ENCODE measurements at regions not wholly inside any gene's neighbourhood (a gene's known extent, or its start where the extent isn't known, plus 50 kb on each side); places are given as distances from the start of the nearest gene placed in this dataset.

- no peak for DNase-seq (ENCODE audit: low read depth)
These were observed 372.5 kb downstream of the ADAMTS20 start for GRCh38 chr12:43179486-43179885.

- no peak for DNase-seq (ENCODE audit: low read depth)
These were observed 374.7 kb downstream of the ADAMTS20 start for GRCh38 chr12:43177276-43177675.

- DNase-seq (ENCODE audit: low read depth) = no peak
These were observed 382.8 kb downstream of the ADAMTS20 start for GRCh38 chr12:43169115-43169681.

GRCh38 chr12:43167691-43168090 is 384.3 kb downstream of the ADAMTS20 start:
- no peak for DNase-seq (ENCODE audit: low read depth)

- no peak for DNase-seq (ENCODE audit: low read depth)
These were observed 386.7 kb downstream of the ADAMTS20 start for GRCh38 chr12:43165351-43165750.

- DNase-seq (ENCODE audit: low read depth) = no peak
These were observed 389.9 kb downstream of the ADAMTS20 start for GRCh38 chr12:43162138-43162537.

- DNase-seq (ENCODE audit: low read depth) = no peak
These were observed 392.5 kb downstream of the ADAMTS20 start for GRCh38 chr12:43159506-43159905.

GRCh38 chr12:43158126-43158525 is 393.9 kb downstream of the ADAMTS20 start:
- no peak for DNase-seq (ENCODE audit: low read depth)

- DNase-seq (ENCODE audit: low read depth) = no peak
These were observed 396.6 kb downstream of the ADAMTS20 start for GRCh38 chr12:43155376-43155775.

- DNase-seq (ENCODE audit: low read depth) = no peak
These were observed 397.4 kb downstream of the ADAMTS20 start for GRCh38 chr12:43154498-43155045.

- DNase-seq (ENCODE audit: low read depth) = no peak
These were observed 400.5 kb downstream of the ADAMTS20 start for GRCh38 chr12:43151441-43151981.

- peak; percentile 3 for DNase-seq (ENCODE audit: low read depth)
These were observed 403.3 kb downstream of the ADAMTS20 start for GRCh38 chr12:43148691-43149090.

- no peak for DNase-seq (ENCODE audit: low read depth)
These were observed 404.1 kb downstream of the ADAMTS20 start for GRCh38 chr12:43147878-43148277.

GRCh38 chr12:43145481-43145880 is 406.5 kb downstream of the ADAMTS20 start:
- DNase-seq (ENCODE audit: low read depth) = no peak

- DNase-seq (ENCODE audit: low read depth) = no peak
These were observed 408.7 kb downstream of the ADAMTS20 start for GRCh38 chr12:43143278-43143677.

GRCh38 chr12:43132291-43132690 is 419.7 kb downstream of the ADAMTS20 start:
- no peak for DNase-seq (ENCODE audit: low read depth)

- DNase-seq (ENCODE audit: low read depth) = no peak
These were observed 420.7 kb downstream of the ADAMTS20 start for GRCh38 chr12:43131301-43131700.

- no peak for DNase-seq (ENCODE audit: low read depth)
These were observed 424.0 kb downstream of the ADAMTS20 start for GRCh38 chr12:43127886-43128549.

GRCh38 chr12:43126652-43127375 is 425.2 kb downstream of the ADAMTS20 start:
- DNase-seq (ENCODE audit: low read depth) = no peak

GRCh38 chr12:43123461-43123860 is 428.5 kb downstream of the ADAMTS20 start:
- no peak for DNase-seq (ENCODE audit: low read depth)

GRCh38 chr12:43120150-43120549 is 431.9 kb downstream of the ADAMTS20 start:
- no peak for DNase-seq (ENCODE audit: low read depth)

- no peak for DNase-seq (ENCODE audit: low read depth)
These were observed 433.1 kb downstream of the ADAMTS20 start for GRCh38 chr12:43118881-43119280.

- no peak for DNase-seq (ENCODE audit: low read depth)
These were observed 433.8 kb downstream of the ADAMTS20 start for GRCh38 chr12:43118234-43118633.
